GM13977 (cell line): ENCODE measurements at regions not wholly inside any gene's neighbourhood (a gene's known extent, or its start where the extent isn't known, plus 50 kb on each side); places are given as distances from the start of the nearest gene placed in this dataset.

ENCODE experiments used
- DNase-seq: peaks from one replicate; pipeline ENCODE4 v3.0.0; 2012; ENCODE audit warnings: low spot score
- in situ Hi-C: fragments of 300-500 bp; cut with MboI; formaldehyde crosslinking; loops from one replicate; pipeline ENCODE4 v1.12.0; 2022; ENCODE audit warnings: low sequenced_read_pairs, low pct_unique_long_range_greater_than_20kb, mixed read lengths, inconsistent platforms; ENCODE audit not compliant: unreplicated experiment
- TF ChIP-seq, protein P1 (sequence below): IDR thresholded peaks from 2 replicates; pipeline ENCODE4 v1.5.1; 2012; ENCODE audit warnings: mild to moderate bottlenecking, control low read depth; ENCODE audit not compliant: insufficient read depth; ENCODE audit errors: extremely low read depth, missing control alignments

DNA sequence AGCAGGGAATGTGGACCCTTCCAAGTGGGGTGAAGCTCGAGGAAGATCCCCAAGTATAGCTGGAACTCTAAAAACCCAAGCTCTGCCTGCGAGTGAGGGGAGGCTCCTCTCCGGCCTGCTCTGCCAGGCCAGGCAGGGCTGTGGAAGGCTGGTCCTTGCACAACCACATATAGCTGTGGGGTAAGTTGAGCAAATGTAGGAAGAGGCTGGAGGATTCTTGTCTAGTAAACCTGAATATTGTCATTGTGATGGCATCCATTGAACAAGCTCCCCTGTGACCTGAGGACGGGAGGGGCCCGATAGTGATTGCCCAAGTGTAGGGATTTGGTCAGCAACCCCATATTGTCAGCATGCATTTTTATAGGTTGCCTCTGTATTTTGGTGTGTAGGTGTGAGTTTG is 103.0 kb downstream of the ACKR3 start:
- DNase-seq = no peak
- in situ Hi-C loops = no loop called here

DNA sequence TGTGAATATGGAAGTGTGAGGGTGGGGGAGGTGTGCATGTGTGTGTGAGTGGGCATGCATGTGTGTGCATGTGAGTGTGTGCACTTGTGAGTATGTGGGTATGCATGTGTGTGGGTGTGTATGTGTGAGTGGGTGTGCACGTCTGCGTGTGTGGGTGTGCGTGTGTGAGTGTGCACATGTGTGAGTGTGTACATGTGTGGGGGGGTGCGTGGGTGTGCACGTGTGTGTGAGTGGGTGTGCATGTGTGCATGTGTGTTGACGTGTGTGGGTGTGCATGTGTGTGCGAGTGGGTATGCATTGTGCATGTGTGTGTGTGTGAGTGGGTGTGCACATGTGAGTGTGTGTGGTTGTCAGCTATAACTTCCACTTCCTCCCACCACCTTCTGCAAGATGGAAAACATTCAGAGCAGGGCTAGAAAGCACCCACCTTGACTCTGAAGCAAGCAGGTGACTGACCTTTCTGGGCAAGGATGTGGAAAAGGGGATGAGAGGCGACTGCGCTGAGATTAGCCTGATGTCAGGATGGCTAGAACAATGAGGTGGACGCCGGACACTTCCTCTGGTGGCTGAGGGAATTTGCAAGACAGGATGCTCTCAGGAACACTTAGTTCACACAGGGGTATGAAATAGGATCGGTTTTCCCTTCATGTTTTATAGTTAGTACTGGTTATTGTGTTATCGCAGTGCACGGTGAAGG is 103.6 kb downstream of the ACKR3 start:
- no peak for DNase-seq
- in situ Hi-C loops = no loop called here

More for the DNA sequence above, 103.0 kb downstream of the ACKR3 start:
- TF ChIP-seq, protein P1, sequence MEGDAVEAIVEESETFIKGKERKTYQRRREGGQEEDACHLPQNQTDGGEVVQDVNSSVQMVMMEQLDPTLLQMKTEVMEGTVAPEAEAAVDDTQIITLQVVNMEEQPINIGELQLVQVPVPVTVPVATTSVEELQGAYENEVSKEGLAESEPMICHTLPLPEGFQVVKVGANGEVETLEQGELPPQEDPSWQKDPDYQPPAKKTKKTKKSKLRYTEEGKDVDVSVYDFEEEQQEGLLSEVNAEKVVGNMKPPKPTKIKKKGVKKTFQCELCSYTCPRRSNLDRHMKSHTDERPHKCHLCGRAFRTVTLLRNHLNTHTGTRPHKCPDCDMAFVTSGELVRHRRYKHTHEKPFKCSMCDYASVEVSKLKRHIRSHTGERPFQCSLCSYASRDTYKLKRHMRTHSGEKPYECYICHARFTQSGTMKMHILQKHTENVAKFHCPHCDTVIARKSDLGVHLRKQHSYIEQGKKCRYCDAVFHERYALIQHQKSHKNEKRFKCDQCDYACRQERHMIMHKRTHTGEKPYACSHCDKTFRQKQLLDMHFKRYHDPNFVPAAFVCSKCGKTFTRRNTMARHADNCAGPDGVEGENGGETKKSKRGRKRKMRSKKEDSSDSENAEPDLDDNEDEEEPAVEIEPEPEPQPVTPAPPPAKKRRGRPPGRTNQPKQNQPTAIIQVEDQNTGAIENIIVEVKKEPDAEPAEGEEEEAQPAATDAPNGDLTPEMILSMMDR = no peak

DNA sequence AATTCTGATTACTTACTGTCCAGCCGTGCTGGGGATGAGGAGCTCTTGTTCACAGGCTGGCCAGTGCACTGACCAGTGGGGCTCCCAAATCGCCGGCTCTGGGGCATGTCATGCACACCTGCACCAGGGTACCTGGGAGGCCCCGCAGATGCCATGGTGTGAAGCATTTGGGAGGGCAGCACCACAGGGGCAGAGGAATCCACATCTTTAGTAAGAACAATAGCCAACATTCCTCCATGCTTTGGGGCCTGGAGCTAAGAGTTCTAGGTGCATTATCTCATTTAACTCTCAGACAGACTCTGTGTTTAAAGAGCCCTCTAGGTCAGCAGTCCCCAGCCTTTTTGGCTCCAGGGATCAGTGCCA is 104.2 kb downstream of the ACKR3 start:
- in situ Hi-C loops = no loop called here
- DNase-seq = no peak
- TF ChIP-seq, protein P1 = no peak

More for the DNA sequence above, 103.6 kb downstream of the ACKR3 start:
- TF ChIP-seq, protein P1 = no peak

DNA sequence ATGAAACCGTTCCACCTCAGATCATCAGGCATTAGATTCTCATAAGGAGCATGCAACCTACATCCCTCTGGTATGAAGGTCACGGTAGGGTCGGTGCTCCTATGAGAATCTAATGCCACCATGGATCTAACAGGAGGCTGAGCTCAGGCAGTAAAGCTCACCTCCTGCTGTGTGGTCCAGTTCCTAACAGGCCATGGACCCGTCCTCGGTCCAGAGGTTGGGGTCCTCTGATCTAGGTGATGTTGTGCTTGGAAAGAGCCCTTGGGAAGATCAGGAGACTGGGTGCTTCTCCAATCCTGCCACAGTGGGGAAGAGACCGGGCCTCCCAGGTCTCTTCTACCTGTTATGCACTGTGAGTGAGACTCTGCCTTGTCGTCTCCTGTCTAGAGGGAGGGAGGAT is 104.6 kb downstream of the ACKR3 start:
- DNase-seq = no peak
- TF ChIP-seq, protein P1 = no peak
- in situ Hi-C loops = no loop called here

DNA sequence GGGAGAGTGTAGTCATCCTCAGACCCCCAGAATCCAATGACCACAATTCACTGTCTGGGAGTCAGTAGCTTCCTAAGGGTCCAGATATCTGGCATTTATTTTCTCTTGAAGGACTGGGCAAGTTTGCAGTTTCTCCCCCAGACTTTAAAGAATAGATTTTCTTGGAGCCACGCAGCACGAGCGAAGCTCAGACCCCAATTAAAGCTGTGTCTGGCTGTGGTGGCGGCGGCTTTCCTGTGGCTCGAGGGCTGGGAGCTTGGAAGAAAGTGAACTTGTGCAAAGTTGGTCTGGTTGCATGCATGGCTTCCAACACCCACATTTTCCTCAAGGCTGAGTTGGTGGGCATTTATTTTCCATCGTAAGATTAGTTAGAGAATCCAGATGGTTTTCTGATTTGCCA is 105.0 kb downstream of the ACKR3 start:
- no peak for DNase-seq
- in situ Hi-C loops = no loop called here

DNA sequence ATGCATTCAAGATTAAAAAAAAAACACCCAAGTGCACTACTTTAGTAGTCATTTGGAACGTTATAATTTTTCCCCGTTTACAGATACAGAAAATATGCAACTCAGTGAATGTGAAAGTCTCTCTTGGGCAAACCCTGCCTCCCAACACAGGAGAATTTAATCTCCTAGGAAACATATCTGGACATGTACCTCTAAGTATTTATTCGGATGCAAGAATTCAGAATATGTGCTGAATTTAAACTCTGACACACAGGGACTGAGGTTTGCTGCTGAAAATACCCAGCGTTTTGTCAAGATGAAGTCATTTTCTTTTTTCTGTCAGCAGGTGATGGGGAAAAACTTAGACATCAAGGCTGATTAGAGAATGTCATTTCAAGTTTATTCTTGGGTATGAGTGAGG is 105.4 kb downstream of the ACKR3 start:
- in situ Hi-C loops = no loop called here
- TF ChIP-seq, protein P1 = no peak
- DNase-seq = peak; percentile 28

More for the DNA sequence above, 105.0 kb downstream of the ACKR3 start:
- TF ChIP-seq, protein P1 = no peak
